Left kidney (tissue), 1 donor: ENCODE measurements at regions not wholly inside any gene's neighbourhood (a gene's known extent, or its start where the extent isn't known, plus 50 kb on each side); places are given as distances from the start of the nearest gene placed in this dataset.
"Not testable (repeated sequence)": the region's sequence is repeated elsewhere in the genome, so short reads cannot be mapped to it uniquely, and the experiment has no call there.

ENCODE experiments used
- DNase-seq: peaks from one replicate; pipeline ENCODE4 v3.0.0-alpha.2; 2013

- DNase-seq = no peak
These were observed 68.1 kb upstream of the FGF3 start for GRCh38 chr11:69887330-69887729.

DNA sequence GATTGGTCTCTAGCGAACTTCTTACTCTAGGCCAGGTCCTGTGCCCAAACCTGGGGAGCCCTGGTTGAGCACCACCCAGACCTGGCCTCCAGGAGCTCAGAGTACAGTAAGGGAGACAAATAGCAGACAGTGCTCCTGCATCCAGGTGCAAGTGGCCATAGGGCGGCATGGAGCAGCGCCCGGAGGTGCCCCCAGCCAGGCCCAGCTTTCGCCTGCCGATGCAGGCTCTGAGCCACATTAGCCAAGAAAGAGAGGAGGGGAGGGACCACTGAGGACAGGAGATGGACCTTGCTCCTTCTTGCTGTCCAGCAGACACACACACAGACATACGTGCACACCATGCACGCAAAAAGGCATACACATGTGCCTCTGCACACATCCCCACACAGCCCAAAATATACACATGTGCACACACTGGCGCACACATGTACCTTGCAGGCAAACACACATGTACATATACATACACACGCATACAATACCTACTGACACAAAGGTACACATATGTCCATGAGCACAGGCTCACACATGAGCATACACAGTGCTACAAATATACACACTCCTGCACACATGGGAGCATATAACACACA, 68.7 kb upstream of the FGF3 start:
- DNase-seq = no peak

DNA sequence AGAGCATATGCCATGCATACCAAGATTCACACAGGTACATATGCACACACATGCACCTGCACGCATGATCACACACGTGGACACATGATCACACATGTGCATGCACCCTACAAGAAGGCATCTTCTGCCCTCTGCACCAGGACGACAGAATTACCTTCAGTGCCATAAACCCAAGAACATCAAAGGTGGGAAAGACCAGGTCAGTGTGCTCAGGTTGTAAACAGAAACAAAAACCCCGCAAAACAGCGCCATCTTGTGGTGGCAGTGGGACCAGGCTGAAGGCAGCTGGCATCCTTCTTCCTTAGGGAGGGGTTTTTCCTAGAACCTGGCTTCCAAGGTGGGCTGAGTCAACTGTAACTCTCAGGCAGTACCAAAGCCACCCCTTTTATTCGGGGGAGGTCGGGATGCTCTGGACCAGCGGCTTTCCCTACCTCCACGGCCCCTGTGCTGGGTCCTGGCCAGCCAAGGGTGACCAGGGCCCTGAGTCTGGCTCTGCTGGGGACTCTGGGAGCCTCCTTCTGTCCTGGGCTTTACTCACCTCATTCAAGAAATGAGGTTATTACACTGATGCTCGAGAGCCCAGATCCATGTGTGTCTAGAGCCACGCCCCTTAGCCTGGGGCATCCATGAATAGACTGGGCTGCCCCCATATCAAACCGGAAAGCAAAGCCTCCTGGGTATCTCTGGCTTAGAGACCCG, 69.4 kb upstream of the FGF3 start:
- peak; percentile 76 for DNase-seq

DNA sequence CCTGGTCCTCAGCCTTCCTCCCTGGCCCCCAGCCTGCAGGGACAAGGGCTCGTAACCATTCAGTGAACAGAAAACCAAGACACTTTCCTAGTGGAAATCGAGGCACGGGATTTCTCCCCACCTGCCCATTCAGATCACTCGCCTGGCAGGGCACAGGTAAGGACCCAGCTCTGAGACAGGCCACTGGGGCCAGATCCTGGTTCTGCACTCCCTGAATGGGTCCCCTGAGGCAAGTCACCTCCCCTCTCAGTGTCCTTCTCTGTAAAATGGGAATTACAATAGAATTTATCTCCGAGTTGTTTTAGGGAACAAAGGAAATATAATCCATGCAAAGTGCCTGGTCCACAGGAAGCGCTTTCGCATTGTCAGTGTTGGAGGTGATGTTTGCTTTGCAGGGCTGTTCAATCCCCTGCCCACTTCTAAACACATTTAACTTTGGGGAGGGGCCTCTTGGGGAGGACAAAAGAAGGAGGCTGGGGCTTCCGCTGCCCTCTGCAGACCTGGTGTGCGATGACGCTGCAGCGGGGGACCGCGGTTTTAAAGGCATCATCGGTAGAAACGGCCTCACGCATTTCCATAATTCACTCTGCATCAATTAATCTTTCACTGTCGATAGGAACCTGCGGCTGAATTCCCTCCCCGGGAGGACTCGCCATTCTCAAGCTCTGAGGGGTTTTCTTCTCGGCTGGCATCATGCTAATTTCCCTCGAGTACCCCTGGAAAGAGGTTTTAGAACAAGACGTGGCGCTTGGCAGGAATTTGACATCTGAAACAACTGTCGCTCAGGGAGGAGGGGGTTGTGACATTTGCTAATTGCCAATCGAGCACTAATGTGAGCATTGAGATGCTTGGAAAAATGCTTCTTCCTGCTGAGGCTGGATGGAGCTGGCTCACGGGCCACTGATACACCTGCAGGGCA, 70.4 kb upstream of the FGF3 start:
- DNase-seq = no peak

DNA sequence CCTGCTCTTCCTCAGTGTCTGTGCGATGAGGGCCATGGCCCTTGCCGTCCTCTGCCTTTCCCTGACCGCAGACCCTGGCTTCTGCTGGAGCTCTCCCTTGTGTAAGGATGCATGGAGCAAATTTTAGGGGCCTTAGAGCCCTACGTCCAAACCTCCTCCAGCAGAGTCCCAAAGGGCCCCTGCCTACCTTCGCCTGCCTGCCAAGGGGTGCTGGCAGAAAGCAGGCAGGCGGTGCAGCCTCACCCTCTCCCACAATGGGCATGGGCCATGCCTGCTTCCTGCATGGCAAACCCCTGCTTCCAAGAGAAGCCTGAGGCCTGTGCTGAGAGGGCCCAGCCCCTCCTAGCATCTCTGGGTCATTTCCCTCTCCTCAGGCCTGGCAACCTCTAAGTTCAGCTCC, 71.3 kb upstream of the FGF3 start:
- DNase-seq = no peak

- DNase-seq = no peak
These were observed 72.4 kb upstream of the FGF3 start for GRCh38 chr11:69891421-69892236.

DNA sequence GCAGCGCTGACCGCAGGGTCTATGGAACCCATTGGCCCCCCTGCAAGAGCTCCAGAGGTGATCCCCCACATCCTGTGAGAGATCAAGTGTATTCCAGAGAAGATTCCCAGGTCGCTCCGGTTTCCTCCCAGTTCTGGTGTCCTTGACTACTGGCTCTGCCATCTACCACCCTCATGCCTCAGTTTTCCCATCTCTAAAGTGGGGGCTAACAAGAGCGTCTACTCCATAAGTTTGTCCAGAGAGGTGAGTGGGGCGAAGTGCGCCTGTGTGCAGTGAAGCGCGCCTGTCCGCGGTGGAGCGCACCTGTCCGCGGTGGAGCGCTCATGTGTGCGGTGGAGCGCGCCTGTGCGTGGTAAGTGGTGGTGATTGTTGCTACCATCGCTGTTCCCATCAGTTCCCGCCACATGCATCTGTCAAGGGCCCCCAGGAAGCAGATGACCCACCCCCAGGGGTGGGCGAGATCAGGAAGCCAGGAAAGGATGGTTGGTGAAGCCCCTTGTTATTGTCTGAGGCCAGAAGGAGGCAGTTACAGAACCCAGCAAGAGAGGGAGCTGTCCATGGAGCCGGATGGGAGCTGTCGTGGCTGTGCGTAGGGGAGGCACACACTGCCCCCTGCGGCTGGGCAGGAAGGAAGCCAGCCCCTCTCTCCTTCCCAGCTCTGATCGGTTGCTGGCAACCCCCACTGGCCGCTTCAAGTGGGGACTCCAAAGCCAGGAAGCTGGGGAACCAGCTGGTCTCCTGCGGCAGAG, 73.2 kb upstream of the FGF3 start:
- no peak for DNase-seq

DNA sequence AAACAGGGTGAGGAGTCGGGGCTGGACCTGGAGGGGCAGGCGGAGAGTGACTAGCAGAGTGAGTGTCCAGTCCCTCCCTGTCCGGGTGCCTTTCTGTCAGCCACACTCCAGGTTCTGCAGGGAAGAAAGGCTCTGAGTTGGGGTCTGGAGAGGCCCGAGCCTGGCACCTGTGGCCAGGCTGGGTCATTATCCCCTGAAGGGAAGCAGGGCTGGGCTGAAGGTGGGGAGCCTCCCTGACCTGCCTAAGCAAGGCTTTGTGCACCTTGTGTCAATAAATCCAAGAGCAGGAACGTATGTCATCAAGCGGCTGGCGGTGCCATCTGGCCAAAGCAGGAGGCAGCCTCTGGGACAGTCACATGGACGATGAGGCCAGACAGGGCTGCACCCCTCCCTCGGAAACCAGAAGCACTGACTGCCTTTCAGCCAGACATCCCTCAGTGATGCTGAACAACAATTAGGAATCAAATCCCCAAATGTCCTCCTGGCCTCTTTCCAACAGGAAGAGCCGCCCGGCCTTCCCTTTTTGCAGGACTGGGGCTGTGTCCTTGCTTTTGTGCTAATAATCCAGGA, 73.9 kb upstream of the FGF3 start:
- no peak for DNase-seq

GRCh38 chr11:69893631-69894030, 74.4 kb upstream of the FGF3 start:
- no peak for DNase-seq

DNA sequence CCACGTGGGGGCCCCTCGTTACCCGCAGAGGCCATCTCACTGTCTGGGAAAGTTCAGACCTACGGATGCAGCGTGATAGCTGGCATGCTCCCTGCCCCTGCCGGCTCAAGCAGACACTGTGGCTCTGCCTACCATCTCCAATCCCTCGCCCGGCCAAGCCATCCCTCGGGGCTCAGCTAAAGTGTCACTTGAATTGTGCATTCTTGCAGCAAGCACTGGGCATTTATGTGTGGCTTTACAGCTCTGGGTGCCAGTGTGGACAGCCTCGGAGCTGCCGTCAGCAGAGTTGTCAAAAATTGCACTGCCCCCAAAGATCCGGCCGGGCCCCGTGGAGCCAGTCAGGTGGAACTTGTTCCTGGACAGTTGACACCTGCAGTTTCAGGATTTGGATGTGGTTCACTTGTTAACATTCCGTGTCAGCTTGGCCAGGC, 75.0 kb upstream of the FGF3 start:
- DNase-seq = no peak

- no peak for DNase-seq
These were observed 75.4 kb upstream of the FGF3 start for GRCh38 chr11:69894648-69895047.

DNA sequence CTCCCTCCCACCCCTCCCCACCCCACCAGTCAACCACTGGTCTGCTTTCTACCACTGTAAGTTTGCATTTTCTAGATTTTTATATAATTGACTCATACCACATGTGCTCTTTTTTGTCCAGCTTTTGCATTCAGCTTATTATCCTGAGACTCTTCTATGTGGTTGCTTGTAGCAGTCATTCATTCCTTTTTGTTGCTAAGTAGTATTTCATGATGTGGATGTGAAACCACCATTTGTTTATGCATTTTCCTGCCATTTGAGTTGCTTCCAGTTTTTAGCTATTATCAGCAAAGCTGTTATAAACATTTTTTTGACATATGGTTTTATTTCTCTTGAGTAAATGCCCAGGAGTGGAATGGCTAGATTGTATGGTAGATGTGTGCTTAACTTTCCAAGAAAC, 77.0 kb upstream of the FGF3 start:
- no peak for DNase-seq

GRCh38 chr11:69898123-69898522, 78.9 kb upstream of the FGF3 start:
- DNase-seq = no peak

DNA sequence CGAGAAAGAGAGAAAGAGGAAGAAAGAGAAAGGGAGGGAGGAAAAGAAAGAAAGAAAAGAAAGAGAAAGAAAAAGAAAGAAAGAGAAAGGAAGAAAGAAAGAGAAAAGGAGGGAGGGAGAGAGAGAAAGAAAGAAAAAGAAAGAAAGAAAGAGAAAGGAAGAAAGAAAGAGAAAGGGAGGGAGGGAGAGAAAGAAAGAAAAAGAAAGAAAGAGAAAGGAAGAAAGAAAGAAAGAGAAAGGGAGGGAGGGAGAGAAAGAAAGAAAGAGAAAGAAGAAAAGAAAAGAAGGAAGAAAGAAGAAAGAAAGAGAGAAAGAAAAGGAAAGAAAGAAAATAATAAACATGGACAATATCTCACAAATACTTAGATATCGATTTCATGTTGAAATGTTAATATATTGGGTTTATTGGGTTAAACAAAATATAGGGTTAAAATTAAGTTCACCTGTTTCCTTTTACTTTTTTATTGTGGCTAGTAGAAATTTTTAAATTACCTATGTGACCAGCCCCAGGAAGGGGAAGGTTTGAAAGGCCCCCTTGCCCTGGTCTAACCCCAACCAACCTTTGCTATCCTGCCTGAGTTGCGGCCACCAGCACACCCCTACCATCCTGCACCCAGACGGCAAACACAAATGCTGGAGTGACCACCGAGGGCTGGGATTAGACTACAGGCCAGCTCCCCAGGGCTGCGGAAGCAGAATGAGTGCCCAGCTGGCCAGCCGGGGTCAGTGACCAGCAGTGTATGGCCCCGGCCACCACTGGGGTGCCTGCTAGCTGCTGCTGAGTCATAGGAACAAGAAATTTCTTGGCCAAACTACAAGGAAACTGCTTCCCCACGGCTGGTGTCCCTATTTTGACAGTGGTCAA, 81.0 kb upstream of the FGF3 start:
- DNase-seq = no peak

- DNase-seq = not testable (repeated sequence)
These were observed 81.6 kb upstream of the FGF3 start for GRCh38 chr11:69900822-69901302.

- no peak for DNase-seq
These were observed 83.1 kb upstream of the FGF3 start for GRCh38 chr11:69902337-69902736.

DNA sequence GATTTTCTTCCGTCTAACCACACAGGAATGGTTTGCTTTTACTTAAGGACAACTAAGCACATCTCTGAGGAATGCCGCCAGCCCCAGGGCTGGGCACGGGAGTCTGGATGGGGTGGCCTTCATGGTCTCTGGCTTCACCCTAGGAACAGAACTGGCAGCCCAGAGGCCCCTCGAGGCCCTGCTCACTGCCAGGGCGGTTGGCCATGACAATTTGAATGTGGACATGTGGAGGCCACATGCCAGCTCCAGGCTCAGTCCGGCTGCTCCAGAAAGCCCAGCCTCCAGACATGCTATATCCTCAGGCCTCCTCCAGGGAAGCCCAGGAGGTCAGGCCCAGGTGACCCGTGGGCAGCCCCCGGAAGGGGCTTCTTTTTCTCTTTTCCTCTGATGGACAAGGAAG, 84.0 kb upstream of the FGF3 start:
- no peak for DNase-seq

DNA sequence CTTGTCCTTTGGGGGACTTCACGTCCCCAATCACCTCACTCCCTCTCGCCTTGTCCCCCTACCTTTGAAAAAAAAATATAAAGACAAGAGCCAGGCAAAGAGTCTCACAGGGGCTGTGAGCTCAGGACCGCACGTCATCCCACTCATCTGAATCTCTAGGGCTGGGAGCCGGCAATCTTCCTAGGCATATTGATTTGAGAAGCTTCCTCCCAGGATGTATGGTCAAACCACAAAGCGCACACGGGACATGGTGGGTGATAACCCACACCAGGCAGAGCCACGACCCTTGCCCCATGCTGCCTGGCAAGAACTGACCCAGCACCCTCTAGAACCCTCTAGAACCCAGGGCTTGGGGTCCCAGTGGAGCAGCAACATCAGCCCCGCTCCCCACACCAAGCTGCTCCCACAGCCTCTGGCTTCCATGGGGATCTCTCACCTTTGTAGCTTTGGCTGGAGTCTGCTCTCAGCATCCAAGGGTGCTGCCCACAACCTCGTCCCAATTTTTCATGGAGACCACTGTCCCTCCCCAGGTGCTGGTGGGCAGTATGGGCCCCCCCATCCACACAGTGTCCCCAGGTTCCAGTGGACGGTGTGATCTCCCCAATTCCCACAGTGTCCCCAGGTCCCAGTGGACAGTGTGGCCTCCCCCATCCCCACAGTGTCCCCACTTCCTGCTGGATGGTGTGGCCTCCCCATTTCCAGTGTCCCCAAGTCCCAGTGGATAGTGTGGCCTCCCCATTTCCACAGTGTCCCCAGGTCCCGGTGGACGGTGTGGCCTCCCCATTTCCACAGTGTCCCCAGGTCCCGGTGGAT, 85.2 kb upstream of the FGF3 start:
- no peak for DNase-seq

- DNase-seq = no peak
These were observed 85.8 kb upstream of the FGF3 start for GRCh38 chr11:69904974-69905535.
